Heart left ventricle (tissue), 16 donors: ENCODE measurements at regions not wholly inside any gene's neighbourhood (a gene's known extent, or its start where the extent isn't known, plus 50 kb on each side); places are given as distances from the start of the nearest gene placed in this dataset.

Experiments
- ATAC-seq, 4 donors: fragments of 200-7000 bp; cut with Tn5 transposase; one replicate each; pipeline ENCODE4 v1.9.1; 2020 to 2022; ENCODE audit warnings: moderate library complexity in 4 of 4, mild to moderate bottlenecking in 3 of 4, moderate number of reproducible peaks in 1 of 4
- DNase-seq, 5 donors: peaks; one replicate each; pipeline ENCODE4 v3.0.0-alpha.2; 2020
- H3K27ac ChIP-seq, 12 donors: fragments of 200-600 bp; sonication (generic) in 4 of 12; one replicate each; pipeline versions ENCODE4 v1.5.0 to v1.8.0; 2016 to 2022; ENCODE audit warnings: mild to moderate bottlenecking in 2 of 12
- H3K27me3 ChIP-seq, 9 donors: fragments of 200-600 bp; sonication (generic) in 2 of 9; one replicate each; pipeline versions ENCODE4 v1.5.1 to v1.8.0; 2016 to 2022; ENCODE audit warnings: mild to moderate bottlenecking in 3 of 9
- H3K36me3 ChIP-seq, 9 donors: fragments of 200-600 bp; sonication (generic) in 2 of 9; one replicate each; pipeline versions ENCODE4 v1.5.0 to v1.8.0; 2018 to 2022; ENCODE audit warnings: mild to moderate bottlenecking in 2 of 9
- H3K4me1 ChIP-seq, 12 donors: fragments of 200-600 bp; sonication (generic) in 4 of 12; one replicate each; pipeline versions ENCODE4 v1.5.0 to v1.8.0; 2016 to 2022; ENCODE audit warnings: mild to moderate bottlenecking in 3 of 12
- H3K4me3 ChIP-seq, 12 donors: fragments of 200-600 bp; sonication (generic) in 4 of 12; one replicate each; pipeline versions ENCODE4 v1.5.0 to v1.8.0; 2017 to 2022; ENCODE audit warnings: mild to moderate bottlenecking in 9 of 12, moderate library complexity in 4 of 12
- H3K9me3 ChIP-seq, 12 donors: fragments of 200-600 bp; sonication (generic) in 4 of 12; one replicate each; pipeline versions ENCODE4 v1.5.0 to v1.8.0; 2016 to 2022; ENCODE audit warnings: mild to moderate bottlenecking in 1 of 12
- POLR2A ChIP-seq, 2 donors: fragments of 450-650 bp; IDR thresholded peaks; one replicate each; pipeline ENCODE4 v1.6.1; 2017; ENCODE audit warnings: antibody characterized with exemption in 2 of 2, mild to moderate bottlenecking in 2 of 2, moderate library complexity in 2 of 2
- WGBS, 4 donors: extraction: QIAGEN DNeasy Blood & Tissue Kit in 2 of 4; methylation state at CpG; one replicate each; pipeline versions ENCODE4 v1.1.5 to v1.1.7; 2013 to 2018; 5-methylcytosine and 5-hydroxymethylcytosine counted together
- intact Hi-C, 10 donors: fragments of 100-400 bp; cut with DNase I; formaldehyde crosslinking; loops; one replicate each; pipeline versions ENCODE4 v1.11.1 to v1.14.2; 2022
- TF ChIP-seq, protein P1 (sequence below), 12 donors: fragments of 200-600 bp; sonication (generic) in 4 of 12; IDR thresholded peaks; one replicate each; pipeline versions ENCODE4 v1.5.0 to v1.8.0; 2018 to 2022; ENCODE audit warnings: antibody characterized with exemption in 12 of 12, mild to moderate bottlenecking in 5 of 12
- donor health status: ischemic (EF 13 %, LVEDD 7.1; RV severe dilation, severe dysfunction).
- donor health status: healthy with polysubstance abuse.
- donor health status: DM: no; HTN: yes; CAD: no.
- donor health status: DM: no; HTN: no; CAD: no.
- donor health status: ischemic (EF 25% LVEDD 6.9; RV normal size, moderate dysfunction).
- donor health status: ischemic (EF 25% LVEDD 5.7; RV mildly dilated, moderate dysfunction).
- donor health status: healthy.
- donor health status: DM: yes; HTN: yes; CAD: no.
- donor health status: ischemic (EF 35%, LVEDD 5.7; RV mildly dilated, moderate dysfunction).
- donor health status: nonischemic (EF 11% LVEDD 7.7; RV severe dilation, severe dysfunction).
- donor health status: DM: yes; HTN: yes; CAD: no.
- donor health status: PGD.
- donor health status: ischemic (EF 29% LVEDD 5.4; RV normal size, mild dysfunction).
- donor health status: nonischemic (EF 23%, LVEDD 6.1; RV moderate dilation, normal function).

DNA sequence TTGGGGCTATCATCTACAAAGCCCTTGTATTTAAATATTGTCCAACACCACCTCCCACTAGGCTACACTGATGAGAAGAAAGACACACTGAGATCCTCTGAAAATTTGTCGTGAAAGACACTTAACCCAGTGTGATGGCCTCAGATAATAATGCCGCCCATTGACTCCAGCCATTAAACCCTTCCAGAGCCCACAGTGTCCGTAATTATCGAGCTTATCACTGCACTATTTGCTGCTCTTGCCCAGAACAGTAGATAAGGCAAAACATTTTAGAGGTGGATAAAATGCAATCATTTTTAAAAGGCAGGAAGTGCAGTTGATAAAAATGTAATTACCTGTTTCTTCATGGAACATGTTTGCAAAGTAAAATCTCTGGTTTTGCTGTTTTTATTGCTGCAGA, 121.3 kb upstream of the DDX18 start:
- 28 to 35% (median 33%) methylated on average over 4 of the region's 4 CpGs for WGBS, 4 donors
- no peak overlapping the region for H3K4me3 ChIP-seq
- ATAC-seq (no peak), DNase-seq (no peak)
- no peaks in the 10 kb centered on the region for H3K4me1 ChIP-seq
- H3K27me3 ChIP-seq: no peaks in the 10 kb centered on the region
- H3K27ac ChIP-seq: no peak overlapping the region
- intact Hi-C loops: no loop called here
- H3K36me3 ChIP-seq: no peaks in the 10 kb centered on the region
- TF ChIP-seq, protein P1, sequence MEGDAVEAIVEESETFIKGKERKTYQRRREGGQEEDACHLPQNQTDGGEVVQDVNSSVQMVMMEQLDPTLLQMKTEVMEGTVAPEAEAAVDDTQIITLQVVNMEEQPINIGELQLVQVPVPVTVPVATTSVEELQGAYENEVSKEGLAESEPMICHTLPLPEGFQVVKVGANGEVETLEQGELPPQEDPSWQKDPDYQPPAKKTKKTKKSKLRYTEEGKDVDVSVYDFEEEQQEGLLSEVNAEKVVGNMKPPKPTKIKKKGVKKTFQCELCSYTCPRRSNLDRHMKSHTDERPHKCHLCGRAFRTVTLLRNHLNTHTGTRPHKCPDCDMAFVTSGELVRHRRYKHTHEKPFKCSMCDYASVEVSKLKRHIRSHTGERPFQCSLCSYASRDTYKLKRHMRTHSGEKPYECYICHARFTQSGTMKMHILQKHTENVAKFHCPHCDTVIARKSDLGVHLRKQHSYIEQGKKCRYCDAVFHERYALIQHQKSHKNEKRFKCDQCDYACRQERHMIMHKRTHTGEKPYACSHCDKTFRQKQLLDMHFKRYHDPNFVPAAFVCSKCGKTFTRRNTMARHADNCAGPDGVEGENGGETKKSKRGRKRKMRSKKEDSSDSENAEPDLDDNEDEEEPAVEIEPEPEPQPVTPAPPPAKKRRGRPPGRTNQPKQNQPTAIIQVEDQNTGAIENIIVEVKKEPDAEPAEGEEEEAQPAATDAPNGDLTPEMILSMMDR (IDR thresholded peaks at IDR 0.05): no peak
- no peak for TF ChIP-seq POLR2A (IDR thresholded peaks at IDR 0.05)
- H3K9me3 ChIP-seq: no peaks in the 10 kb centered on the region

DNA sequence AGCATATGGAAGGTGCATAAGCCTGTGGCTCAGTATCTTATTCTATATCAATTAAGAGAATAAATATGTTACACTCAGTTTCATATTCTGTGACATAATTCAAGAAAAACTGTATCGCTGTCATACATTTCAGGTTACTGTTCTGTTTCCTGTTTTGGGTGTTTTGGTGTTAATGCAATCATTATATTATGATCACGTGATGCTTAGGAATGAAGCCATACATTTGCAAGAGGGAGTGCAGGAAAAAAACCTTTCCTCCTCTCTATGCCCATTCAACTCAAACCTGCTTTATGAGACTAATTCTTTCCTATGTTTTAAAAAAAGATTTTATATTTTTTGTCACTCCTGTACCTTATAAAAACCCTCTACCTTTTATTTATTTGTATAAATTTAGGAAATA, 120.8 kb upstream of the DDX18 start:
- H3K4me1 ChIP-seq: no peaks in the 10 kb centered on the region
- TF ChIP-seq POLR2A (IDR thresholded peaks at IDR 0.05): no peak
- TF ChIP-seq, protein P1 (IDR thresholded peaks at IDR 0.05): no peak
- no peak overlapping the region for H3K27ac ChIP-seq
- ATAC-seq (no peak), DNase-seq (no peak)
- H3K36me3 ChIP-seq: no peaks in the 10 kb centered on the region
- intact Hi-C loops: no loop called here
- 70 to 86% (median 77%) methylated on average over 2 of the region's 2 CpGs for WGBS, 4 donors
- H3K27me3 ChIP-seq: no peaks in the 10 kb centered on the region
- H3K9me3 ChIP-seq: no peaks in the 10 kb centered on the region
- no peak overlapping the region for H3K4me3 ChIP-seq

DNA sequence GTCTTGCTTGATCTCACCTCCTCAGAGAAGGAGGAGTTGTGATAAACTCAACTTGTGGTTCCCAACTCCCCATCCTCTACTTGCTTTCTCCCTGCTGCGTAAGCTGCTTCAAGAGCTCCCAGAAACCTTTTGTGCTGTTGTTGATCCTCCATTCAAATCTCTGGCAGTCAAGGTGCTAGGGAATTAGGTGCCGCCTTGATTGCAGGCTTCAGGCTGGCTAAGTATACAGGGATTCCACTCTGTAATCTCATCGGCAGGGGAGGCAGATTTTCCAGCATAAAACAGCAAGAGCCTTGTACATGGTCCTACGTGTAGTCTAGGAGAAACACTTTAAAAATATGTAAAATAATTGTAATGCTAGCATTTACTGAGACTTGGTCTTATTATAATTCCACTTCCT, 116.2 kb upstream of the DDX18 start:
- TF ChIP-seq, protein P1 (IDR thresholded peaks at IDR 0.05): no peak
- no peak for TF ChIP-seq POLR2A (IDR thresholded peaks at IDR 0.05)
- Histone ChIP-seq H3K27ac (no peak overlapping the region), H3K4me1 (no peaks in the 10 kb centered on the region), H3K4me3 (no peak overlapping the region), H3K27me3 (no peaks in the 10 kb centered on the region), H3K9me3 (no peaks in the 10 kb centered on the region), H3K36me3 (no peaks in the 10 kb centered on the region)
- DNase-seq: no peak
- 75 to 84% (median 78%) methylated on average over 4 of the region's 4 CpGs for WGBS, 4 donors
- intact Hi-C loops: no loop called here
- no peak for ATAC-seq

DNA sequence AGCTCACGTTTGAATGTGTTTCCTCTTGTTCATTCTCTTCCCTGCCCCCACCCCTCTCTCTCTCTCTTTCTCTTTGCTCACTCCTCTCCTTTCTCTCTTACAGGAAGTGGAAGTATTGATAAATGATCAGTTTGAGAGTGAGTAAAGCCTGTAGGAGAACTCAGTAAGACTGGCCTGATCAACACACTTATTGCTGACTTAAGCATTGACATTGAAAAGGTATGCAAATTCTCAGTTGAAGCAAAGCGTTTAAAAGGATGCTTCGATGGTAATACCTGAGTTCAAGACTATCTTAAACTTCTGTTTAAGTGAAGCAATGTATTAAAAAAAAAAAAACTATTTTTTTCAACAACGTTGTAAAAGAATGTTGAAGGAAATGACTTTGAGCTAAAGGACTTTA, 115.7 kb upstream of the DDX18 start:
- ATAC-seq: no peak
- Histone ChIP-seq H3K4me1 (no peaks in the 10 kb centered on the region), H3K36me3 (no peaks in the 10 kb centered on the region), H3K27ac (no peak overlapping the region), H3K4me3 (no peak overlapping the region), H3K27me3 (no peaks in the 10 kb centered on the region), H3K9me3 (no peaks in the 10 kb centered on the region)
- intact Hi-C loops: no loop called here
- no peak for TF ChIP-seq POLR2A (IDR thresholded peaks at IDR 0.05)
- TF ChIP-seq, protein P1 (IDR thresholded peaks at IDR 0.05): no peak
- DNase-seq: no peak
- WGBS, 4 donors: 63 to 74% (median 70%) methylated on average over 4 of the region's 4 CpGs
